HEK293T (cell line): ENCODE measurements at regions not wholly inside any gene's neighbourhood (a gene's known extent, or its start where the extent isn't known, plus 50 kb on each side); places are given as distances from the start of the nearest gene placed in this dataset.

Experiments
- CTCF ChIA-PET: fragments of 350-600 bp; formaldehyde crosslinking; extraction: SDS; loops from one replicate; lab custom pipeline; 2021; ENCODE audit warnings: antibody characterized with exemption, inconsistent platforms; lab: Yijun Ruan, JAX
- POLR2A ChIA-PET: fragments of 350-600 bp; formaldehyde crosslinking; extraction: SDS; loops from one replicate; lab custom pipeline; 2020; ENCODE audit warnings: antibody characterized with exemption, inconsistent platforms; lab: Yijun Ruan, JAX
- DNase-seq: peaks from one replicate; pipeline ENCODE4 v3.0.0; 2012; ENCODE audit warnings: mixed read lengths; ENCODE audit errors: extremely low spot score
- ARNT ChIP-seq: fragments of 450-650 bp; IDR thresholded peaks from 2 replicates; pipeline ENCODE4 v1.6.1; 2017; ENCODE audit warnings: mild to moderate bottlenecking
- BHLHE40 ChIP-seq: fragments of 450-650 bp; IDR thresholded peaks from 2 replicates; pipeline ENCODE4 v1.6.1; 2016; ENCODE audit warnings: mild to moderate bottlenecking, moderate library complexity, borderline replicate concordance
- CTBP1 ChIP-seq: fragments of 450-650 bp; IDR thresholded peaks from 2 replicates; pipeline ENCODE4 v1.6.1; 2016; ENCODE audit warnings: borderline replicate concordance
- ELF4 ChIP-seq: fragments of 450-650 bp; IDR thresholded peaks from 2 replicates; pipeline ENCODE4 v1.6.1; 2017; ENCODE audit warnings: antibody characterized with exemption
- FOXA1 ChIP-seq: fragments of 450-650 bp; IDR thresholded peaks from 2 replicates; pipeline ENCODE4 v1.6.1; 2016; ENCODE audit warnings: mild to moderate bottlenecking
- FOXK2 ChIP-seq: fragments of 450-650 bp; IDR thresholded peaks from 2 replicates; pipeline ENCODE4 v1.6.1; 2016; ENCODE audit warnings: mild to moderate bottlenecking
- FOXM1 ChIP-seq: fragments of 450-650 bp; IDR thresholded peaks from 2 replicates; pipeline ENCODE4 v1.6.1; 2017; ENCODE audit warnings: mild to moderate bottlenecking, borderline replicate concordance
- HDGF ChIP-seq: fragments of 450-650 bp; IDR thresholded peaks from 2 replicates; pipeline ENCODE4 v1.6.1; 2017; ENCODE audit warnings: antibody characterized with exemption, borderline replicate concordance
- L3MBTL2 ChIP-seq: fragments of 450-650 bp; conservative IDR thresholded peaks from 2 replicates; pipeline ENCODE4 v1.6.1; 2016; ENCODE audit warnings: mild to moderate bottlenecking
- LEF1 ChIP-seq: fragments of 450-650 bp; IDR thresholded peaks from 2 replicates; pipeline ENCODE4 v1.6.1; 2017; ENCODE audit warnings: mild to moderate bottlenecking, borderline replicate concordance
- NFRKB ChIP-seq: fragments of 450-650 bp; IDR thresholded peaks from 2 replicates; pipeline ENCODE4 v1.6.1; 2016; ENCODE audit warnings: mild to moderate bottlenecking, moderate library complexity
- SP1 ChIP-seq: fragments of 450-650 bp; IDR thresholded peaks from 2 replicates; pipeline ENCODE4 v1.6.1; 2017
- SUZ12 ChIP-seq: fragments of 450-650 bp; IDR thresholded peaks from 2 replicates; pipeline ENCODE4 v1.6.1; 2016; ENCODE audit warnings: mild to moderate bottlenecking
- TARDBP ChIP-seq: fragments of 450-650 bp; IDR thresholded peaks from 2 replicates; pipeline ENCODE4 v1.6.1; 2016
- ZNF384 ChIP-seq: fragments of 450-650 bp; IDR thresholded peaks from 2 replicates; pipeline ENCODE4 v1.6.1; 2016
- TF ChIP-seq, protein P1 (sequence below): fragments of 450-650 bp; IDR thresholded peaks from 2 replicates; pipeline ENCODE4 v1.6.1; 2016

DNA sequence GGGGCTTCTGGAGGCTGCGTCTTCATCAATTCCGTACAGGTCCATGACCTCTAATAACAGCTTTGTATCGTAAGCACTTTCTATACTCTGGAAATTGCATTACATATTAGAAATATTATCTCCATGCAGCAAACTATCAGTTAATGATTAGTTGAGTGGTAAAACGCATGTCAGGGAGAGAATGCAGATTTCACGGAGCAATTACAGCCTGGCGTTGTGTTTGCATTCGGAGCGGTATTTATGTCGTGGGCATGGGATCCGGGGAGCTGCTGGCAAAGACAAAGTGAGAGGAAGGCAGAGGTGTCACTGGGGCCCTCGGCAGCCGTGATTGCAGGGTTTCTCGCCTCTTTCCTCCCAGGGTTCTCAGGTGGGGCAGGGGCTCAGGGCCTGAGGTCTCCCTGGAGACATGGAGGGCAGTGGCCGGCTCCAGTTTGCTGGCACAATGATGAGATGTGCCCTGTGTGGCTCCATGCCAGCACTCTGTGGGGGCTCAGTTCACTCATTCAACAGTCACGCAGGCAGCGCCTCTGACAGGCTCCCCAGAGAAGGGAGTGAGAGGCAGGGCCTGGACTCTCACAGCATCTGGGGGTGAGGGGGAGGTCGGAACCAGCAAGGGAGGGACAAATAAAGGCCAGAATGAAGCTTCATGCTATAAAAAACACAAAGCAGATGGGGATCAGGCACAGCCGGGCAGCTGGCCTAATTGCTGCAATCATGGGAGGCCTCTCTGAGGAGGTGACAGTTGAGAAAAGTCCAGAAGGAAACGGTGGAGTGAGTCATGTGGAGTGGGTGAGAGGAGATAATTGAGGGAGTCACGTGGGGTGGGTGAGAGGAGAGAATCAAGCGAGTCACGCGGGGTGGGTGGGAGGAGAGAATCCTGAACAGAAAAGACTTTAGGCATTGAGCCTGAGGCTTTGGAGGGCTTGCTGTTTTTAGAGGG, 1002.7 kb downstream of the BRD1 start:
- DNase-seq: no peak
- ChIA-PET CTCF (no interaction called here), POLR2A (no interaction called here)
- no peak for TF ChIP-seq SP1
- no peak for TF ChIP-seq FOXK2
- no peak for TF ChIP-seq FOXA1

DNA sequence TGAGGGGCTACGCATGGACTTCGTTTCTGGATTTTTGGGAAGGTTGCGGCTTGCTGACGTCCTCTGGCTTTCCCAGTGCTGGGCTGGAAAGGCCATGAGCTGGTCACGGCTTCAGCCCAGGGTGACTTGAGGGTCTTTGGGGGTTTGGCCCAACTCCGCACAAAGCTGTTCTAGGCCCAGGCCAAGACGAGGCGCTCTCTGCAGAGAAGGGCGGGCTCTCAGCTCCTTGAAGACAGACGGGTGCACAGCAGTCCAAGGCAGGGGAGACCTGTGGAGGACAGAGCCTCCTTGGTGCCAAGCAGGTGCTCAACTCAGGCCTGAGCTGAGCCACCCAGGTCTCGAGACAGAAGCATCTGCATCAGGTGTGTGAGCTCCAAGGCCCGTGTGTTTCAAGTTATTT, 1003.7 kb downstream of the BRD1 start:
- TF ChIP-seq NFRKB (no peak), ARNT (no peak), ELF4 (no peak), FOXK2 (no peak), CTBP1 (no peak), FOXA1 (no peak), L3MBTL2 (no peak), SP1 (no peak), SUZ12 (no peak), FOXM1 (no peak), TARDBP (no peak)
- TF ChIP-seq, protein P1, sequence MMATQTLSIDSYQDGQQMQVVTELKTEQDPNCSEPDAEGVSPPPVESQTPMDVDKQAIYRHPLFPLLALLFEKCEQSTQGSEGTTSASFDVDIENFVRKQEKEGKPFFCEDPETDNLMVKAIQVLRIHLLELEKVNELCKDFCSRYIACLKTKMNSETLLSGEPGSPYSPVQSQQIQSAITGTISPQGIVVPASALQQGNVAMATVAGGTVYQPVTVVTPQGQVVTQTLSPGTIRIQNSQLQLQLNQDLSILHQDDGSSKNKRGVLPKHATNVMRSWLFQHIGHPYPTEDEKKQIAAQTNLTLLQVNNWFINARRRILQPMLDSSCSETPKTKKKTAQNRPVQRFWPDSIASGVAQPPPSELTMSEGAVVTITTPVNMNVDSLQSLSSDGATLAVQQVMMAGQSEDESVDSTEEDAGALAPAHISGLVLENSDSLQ: no peak
- ChIA-PET POLR2A (no interaction called here), CTCF (no interaction called here)
- no peak for DNase-seq

DNA sequence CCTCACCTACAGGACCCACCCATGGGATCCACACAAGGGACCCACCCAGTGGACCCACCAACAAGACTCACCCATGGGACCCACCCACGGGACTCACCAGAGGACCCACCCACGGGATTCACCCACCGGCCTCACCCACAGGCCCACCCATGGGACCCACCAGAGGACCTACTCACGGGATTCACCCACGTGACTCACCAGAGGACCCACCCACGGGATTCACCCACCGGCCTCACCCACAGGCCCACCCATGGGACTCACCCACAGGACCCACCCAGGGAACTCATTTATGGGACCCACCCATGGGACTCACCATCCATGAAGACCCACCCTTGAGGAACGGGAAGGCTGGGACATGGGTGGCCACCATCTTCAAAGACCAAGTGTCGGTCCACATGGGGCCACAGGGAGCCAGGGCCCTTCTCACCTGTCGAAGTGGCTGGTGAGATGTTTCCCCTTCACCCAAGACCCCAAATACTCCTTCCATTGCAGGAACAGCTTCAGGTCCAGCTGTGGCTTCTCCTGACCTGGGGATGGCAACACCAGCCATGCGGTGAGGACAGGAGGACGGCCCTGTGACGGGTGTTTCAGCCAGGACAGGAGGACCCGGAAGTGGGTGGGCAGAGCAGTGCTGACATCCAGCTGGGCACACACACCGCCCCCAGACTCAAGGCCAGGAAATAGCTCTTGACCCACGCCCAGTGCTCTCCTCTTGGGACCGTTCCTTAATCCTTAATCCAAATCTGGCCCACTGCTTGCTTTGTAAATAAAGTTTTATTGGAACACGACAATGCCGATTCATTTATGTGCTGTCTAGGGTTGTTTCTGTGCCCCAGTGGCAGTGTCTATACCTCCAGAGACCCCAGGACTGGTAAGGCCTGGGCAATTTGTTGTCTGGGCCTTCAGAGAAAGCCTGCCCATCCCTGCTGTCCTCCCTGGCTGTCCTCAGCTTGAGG, 1005.1 kb downstream of the BRD1 start:
- CTCF ChIA-PET: no interaction called here
- DNase-seq: no peak
- POLR2A ChIA-PET: no interaction called here
- TF ChIP-seq L3MBTL2 (no peak), SP1 (no peak), BHLHE40 (no peak), TARDBP (no peak), NFRKB (no peak)
- TF ChIP-seq, protein P1: no peak

DNA sequence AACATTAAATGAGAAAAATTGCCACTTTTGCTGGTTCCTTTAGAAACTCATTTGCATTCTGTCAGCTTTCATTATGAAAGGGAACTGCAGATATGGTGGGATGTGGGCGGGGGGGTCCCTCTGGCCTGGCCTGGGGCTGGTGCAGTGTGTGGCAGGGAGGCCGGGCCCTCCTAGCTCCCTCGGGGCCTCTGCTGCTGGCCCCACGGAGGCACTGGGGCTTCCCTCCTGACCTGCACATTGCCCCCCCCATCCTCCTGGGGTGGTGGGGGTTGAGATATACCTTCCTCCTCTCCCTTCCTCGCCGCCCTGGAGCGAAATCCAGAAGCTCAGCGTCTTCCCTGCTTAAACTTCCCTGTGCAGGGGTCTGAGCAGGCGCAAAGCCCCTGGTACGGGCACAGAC, 1005.9 kb downstream of the BRD1 start:
- CTCF ChIA-PET: no interaction called here
- no peak for TF ChIP-seq TARDBP
- TF ChIP-seq SP1: no peak
- no peak for TF ChIP-seq ELF4
- no peak for TF ChIP-seq HDGF
- no peak for DNase-seq
- POLR2A ChIA-PET: no interaction called here

DNA sequence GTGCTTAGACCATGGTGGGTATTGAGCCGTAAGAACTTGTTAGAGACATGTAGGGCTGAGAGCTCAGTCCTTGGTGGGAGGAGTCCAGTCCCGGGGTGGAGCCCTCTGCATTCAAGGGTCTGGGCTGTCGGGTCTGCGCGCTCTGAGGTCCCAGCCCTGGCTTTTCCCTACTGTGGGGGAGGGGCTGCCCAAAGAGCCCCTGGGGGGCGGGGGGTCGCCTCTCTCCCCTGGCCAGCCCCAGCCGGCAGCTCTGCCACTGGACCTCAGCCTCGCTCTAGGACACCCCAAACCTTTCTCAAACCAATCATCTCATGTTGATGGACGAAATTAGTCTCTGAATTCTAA, 1006.4 kb downstream of the BRD1 start:
- no peak for TF ChIP-seq LEF1
- TF ChIP-seq HDGF: no peak

DNA sequence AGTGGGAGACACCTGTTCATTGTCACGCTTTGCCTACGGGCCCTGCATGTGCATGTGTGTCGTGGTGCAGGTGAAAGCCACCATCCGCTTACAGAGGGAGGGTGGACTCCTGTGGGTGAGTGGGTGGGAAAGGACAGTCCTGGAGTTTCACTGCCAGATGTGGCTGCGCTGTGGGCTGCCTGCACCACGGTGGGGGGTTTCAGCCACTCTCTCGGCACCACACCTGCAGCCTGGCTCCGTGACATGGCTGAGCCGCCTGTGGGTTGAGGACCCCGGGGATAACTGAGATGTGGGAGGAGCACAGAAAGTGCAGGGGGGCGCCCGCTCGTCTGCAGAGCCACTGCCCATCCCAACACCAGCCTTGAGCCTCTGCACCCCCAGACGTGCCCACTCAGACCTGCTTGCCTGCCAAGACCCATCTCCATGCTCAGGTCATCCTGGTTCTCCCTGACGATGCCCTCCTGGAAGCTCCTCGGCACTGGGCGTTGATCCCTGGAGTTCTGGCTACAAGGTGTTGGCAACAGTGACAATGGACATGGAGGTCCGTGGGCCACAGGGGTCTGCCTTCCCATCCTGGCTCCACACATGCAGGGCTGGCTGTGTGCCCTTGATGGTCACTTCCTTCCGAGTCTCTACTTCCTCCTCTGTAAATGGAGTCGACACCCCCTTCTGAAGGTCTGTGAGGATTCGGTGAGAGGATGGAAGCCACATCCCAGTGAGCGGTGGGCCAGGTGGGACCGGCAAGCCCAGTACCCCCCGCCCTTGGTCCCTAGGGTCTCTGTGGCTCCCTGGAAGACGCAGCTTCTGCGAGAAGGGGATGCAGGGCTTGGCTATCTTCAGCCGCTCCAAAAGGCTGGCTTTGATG, 1007.0 kb downstream of the BRD1 start:
- TF ChIP-seq BHLHE40 (no peak), LEF1 (no peak), HDGF (no peak), FOXM1 (no peak), FOXK2 (no peak), ZNF384 (no peak), CTBP1 (no peak), TARDBP (no peak), NFRKB (no peak)
- CTCF ChIA-PET: no interaction called here
- POLR2A ChIA-PET: no interaction called here
- DNase-seq: no peak

More for the DNA sequence above, 1006.4 kb downstream of the BRD1 start:
- ChIA-PET CTCF (no interaction called here), POLR2A (no interaction called here)
- DNase-seq: no peak

DNA sequence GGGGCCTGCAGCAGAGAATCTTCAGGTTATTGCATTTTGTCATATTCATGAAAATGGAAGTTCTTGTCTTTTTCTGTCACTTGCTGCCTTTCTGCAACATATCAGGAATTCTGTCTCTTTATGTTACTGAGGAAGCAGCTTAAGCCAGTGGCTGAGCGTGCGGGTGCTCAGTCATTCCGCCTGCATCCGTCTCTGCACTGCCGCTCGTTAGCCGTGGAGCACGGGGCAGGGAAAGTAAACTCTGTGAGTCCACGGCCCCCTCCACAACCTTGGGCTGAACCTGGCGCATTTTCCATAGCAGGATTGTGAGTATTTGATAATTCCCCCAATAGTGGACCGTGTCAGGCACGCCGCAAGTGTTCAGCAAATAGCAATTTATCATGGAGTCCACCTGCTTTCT, 1007.7 kb downstream of the BRD1 start:
- TF ChIP-seq FOXA1 (no peak), FOXM1 (no peak), BHLHE40 (no peak), FOXK2 (no peak), SP1 (no peak), L3MBTL2 (no peak), NFRKB (no peak)
- no peak for DNase-seq
- ChIA-PET CTCF (no interaction called here), POLR2A (no interaction called here)
